ENCODE measurements at regions not wholly inside any gene's neighbourhood (a gene's known extent, or its start where the extent isn't known, plus 50 kb on each side); places are given as distances from the start of the nearest gene placed in this dataset.
"Not testable (repeated sequence)": the region's sequence is repeated elsewhere in the genome, so short reads cannot be mapped to it uniquely, and the experiment has no call there.

DNA sequence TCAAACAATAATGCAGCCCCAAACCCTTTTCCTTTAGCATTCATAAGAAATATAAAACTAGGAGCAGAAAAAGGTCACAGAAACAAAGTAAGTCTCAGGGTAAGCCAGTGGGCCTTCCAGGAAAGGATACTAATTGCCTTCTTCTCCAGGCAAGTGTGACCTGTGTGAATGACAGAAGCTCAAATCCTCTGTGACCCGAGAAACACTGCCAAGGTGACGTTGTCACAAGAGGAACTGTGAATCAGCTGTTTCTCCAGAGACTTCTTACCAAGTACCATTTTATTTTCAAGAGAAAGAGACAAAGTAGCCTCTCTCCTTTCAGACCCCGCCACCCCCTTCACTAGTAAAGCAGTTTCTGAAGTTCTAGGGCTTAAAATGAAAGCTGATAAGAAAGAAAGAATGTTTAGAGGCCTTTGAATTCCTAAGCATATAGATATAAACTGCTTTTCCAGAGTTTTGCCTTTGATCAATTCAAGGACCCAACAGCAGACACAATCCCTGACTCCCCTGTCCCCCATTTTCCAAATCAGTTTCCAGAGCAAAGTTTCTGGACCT, 155.6 kb downstream of the NUF2 start:
- DNase-seq, result no peak

DNA sequence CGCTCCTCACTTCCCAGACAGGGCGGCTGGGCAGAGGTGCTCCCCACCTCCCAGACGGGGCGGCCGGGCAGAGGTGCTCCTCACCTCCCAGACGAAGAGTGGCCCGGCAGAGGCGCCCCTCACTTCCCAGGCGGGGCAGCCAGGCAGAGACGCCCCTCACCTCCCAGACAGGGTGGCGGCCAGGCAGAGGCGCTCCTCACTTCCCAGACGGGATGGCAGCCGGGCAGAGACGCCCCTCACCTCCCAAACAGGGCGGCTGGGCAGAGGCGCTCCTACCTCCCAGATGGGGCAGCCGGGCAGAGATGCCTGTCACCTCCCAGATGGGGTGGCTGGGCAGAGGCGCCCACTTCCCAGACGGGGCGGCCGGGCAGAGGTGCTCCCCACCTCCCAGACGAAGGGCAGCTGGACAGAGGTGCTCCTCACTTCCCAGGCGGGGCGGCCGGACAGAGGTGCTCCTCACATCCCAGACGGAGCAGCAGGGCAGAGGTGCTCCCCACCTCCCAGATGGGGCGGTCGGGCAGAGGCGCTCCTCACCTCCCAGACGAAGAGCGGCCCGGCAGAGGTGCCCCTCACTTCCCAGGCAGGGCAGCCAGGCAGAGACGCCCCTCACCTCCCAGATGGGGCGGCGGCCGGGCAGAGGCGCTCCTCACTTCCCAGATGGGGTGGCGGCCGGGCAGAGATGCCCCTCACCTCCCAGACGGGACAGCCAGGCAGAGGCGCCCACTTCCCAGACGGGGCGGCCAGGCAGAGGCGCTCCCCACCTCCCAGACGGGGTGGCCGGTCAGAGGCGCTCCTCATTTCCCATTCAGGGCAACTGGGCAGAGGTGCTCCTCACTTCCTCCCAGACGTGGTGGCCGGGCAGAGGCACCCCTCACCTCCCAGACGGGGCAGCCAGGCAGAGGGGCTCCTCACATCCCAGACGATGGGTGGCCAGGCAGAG, 176.9 kb downstream of the NUF2 start:
- DNase-seq, result not testable (repeated sequence)

DNA sequence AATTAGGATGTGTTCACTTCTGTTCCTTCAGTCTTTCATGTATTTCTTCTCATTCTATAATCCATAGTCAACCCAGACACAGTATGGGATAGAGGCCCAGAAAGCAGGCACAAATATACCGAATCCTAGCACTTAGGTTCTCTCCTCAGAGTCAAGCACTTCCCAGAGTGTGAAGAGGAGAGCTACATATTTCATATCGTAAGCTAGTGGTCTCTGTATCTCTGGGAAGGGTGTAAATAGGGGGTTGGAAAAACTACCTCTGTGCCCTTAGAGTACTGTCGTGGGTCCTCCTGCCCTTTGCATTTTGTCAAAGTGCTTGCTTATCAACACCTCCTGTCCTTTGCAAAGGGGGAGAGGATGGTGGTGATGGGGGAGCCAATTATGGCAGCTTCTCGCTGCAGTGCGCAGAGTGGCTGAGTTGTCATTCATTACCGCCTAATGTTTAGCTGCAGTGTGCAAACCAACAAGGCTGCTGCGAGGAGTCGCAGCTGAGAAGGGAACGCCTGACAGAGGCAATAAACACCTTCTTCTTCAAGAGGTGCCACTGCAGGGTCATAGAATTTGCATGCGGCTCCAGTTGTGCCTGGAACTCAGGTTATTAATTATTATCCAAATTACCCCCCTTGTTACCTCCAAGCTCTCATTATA, 182.7 kb downstream of the NUF2 start:
- DNase-seq, result no peak

DNA sequence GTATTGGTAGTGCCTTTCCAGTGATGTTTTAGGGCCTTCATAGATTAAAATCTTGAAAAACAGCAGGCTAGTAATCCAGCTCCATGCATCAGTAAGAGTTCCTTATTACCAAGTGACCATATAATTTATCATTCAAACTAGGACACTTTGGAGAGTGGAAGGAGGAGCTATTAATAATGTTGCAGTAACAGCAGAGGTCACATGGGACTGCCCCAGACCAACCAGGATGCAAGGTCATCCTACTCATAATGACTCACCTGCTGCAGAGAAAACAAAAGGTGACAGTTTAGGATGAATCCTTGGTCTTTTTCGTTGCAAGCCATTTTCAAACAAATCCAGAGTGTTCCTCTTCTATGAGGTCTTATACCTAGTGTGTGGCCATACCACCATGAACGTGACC, 187.4 kb downstream of the NUF2 start:
- DNase-seq, result no peak

DNA sequence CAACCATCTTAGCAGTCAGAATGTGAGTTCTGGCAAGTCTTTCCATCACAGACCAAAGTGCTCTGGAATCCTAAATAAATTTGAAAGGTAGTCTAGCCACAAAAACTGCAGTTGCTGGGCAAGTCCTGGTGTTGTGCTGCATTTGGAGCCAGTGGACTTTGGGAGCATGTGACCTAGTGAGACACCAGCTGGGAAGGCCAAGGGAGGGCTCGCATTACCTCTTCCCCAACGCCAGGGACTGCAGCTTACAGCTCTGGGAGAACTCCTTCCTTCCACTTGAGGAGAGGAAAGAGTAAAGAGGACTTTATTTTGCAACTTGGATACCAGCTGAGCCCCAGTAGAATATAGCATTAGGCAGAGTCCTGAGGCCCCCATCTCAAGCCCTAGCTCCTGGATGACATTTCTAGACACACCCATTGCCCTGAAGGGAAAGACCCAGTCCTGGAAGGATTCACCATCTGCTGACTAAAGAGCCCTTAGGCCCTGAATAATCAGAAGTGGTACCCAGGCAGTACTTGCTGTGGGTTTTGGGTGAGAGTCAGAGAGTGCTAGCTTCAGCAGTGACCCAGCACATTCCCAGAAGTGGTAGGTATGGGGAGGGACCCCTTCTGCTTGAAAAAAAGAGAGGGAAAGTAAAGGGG, 190.7 kb downstream of the NUF2 start:
- DNase-seq, result no peak

DNA sequence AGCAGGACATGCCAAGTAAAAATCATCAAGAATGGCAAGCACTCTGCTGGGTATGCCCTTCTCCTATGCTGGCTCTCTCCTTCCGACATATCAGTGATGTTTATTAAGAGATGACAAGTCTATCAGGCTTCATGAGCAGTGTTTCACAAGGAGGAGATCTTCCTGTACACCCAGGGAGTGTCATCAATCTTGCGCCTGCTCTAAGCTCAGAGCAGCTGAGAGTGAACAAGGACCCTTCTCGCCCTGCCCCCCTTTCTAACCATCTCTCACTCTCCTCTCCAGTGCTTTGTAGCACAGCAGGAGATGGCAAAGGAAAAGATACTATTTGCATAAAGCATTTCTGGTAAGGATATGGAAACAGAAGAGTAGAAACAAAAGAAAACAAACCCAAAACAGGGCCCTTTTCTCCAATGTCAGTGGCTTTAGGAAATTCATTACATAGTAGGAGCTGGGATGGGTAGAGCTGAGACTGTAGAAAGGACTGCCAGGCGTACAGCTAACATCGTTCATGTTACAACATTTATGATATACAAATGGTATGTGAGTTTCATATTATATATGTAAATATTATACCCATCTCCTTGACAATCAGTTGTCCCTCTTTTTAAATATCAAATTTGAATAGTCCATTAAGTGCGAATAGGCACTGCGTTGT, 201.7 kb downstream of the NUF2 start:
- no peak for DNase-seq

DNA sequence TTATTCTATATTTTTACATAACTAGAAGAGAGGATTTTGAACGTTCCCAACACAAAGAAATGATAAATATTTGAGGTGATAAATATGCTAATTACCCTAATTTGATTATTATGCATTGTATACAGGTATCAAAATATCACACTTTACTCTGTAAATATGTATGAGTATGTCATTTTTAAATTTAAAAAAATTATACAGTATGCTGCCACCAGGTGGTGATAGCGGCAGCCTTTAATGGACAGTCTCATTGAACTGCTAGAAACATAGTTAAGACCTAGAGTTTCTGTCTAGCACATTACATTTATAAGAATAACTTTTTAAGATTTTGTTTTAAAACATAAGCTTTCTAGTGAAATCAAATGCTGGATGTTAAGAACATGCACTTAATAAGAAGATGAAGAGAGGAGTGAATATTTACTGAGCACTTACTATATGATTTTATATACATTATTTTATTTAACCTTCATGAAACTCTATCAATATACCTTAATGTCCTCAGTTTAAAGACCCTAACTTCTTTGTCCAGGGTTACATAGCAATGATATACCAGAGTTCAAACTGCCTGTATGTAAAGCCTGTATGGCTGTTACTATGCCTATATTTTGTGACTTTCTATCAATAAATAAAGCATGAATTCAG, 207.1 kb downstream of the NUF2 start:
- no peak for DNase-seq

DNA sequence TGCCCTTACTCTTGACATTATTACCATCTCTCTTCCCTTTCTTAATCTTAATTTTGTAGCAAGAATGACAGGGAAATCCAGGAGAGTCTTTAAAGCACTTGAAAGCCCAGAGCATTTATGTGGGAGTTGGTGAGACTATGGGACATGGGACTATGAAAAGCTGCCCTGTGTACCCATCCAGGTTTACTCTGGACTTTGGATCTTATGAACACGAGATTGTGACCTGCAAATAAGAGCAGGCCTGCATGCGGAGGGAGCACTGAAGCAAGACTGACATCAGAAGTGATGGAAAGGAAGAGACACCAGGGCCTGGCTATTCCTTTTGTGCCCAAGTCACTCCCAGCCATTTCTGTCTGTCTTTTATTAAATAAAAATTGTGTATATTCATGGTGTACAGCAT, 209.6 kb downstream of the NUF2 start:
- DNase-seq, result no peak

DNA sequence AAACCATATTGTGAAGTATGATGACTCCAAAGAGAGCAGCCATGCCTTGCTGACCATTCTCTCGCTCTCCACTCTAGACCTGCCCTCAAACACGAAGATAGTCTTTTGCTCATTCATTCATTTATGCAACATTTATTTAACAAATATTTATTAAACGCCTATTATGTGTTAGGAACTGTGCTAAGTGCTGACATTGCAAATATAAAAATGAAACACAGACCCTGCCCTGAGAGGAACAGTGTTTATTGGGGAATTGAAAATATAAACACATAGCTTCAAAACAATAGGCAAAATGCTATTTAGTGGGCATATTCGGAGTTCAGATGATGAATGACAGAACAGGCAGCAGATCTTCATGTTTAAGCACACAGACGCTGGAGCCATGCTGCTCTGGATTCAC, 213.6 kb downstream of the NUF2 start:
- DNase-seq, result no peak

DNA sequence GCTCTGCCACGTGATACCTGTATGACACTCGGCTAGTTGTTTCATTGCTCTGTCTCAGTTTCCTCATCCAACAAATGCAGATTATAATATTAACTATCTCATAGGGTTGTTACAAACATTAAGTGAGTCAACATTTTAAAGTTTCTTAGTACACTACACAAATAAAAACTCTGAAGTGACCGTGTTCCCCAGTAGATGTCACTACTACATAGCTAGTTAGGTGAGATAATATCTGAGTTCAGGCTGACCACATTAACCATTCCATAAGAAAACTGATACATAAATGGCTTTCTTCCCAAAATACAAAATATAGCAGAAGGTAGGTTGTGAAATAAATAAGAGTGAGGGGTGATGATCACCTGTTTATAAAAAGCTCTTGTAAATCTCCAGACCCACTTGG, 214.1 kb downstream of the NUF2 start:
- no peak for DNase-seq

DNA sequence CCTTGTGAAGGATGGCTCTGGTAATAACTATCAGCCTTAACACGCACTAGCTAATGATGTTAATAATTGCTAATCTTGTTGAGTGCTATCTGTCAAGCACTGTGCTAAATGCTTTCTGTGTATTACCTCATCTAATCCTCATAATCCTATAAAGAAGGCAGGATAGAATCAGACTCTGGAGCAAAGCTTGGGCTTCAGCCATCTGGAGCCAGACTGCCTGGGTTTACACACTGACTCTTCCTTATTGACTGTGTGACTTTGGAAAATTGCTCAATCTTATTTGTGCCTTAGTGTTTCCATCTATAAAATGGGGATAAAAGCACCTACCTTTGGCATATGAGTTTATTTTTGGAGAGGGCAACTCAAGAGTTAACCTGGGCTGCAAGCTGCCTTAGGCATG, 216.1 kb downstream of the NUF2 start:
- DNase-seq, result no peak

DNA sequence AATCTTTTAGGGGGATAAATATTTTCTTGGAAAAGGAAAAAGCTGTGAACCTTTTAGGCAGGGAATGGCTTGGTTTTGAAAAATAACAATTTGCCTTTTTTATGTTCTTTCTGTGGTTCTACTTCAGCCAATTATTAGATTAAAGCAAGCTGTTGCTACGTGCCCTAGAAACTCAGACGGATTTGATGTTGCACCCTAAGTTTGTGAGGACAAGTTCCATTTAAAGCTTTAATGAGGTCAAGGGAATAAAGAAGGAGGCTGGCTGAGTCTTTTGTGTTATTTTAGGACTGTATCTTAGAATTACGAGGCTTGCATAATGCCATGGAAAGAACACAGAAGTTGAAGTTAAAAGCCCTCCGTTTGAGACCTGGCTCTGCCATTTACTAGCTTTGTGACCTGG, 216.9 kb downstream of the NUF2 start:
- DNase-seq, result no peak

DNA sequence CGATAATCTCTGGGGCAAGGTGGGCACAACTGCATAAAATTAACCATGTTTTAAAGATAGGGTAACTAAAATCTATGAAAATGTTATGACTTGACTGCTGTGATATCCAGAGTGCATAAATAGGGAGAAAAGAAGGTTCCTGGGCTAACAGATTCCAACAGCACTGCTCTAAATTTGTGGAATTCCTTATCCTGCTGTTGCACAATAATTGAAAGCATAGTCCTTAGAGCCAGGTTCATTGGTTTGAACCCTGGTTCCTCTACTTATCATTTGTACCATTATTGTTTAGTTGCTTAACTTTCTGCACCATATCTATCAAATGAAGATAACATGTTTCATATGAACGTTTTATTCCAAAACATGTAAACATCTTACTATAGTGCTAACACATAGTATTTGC, 219.0 kb downstream of the NUF2 start:
- DNase-seq, result no peak

DNA sequence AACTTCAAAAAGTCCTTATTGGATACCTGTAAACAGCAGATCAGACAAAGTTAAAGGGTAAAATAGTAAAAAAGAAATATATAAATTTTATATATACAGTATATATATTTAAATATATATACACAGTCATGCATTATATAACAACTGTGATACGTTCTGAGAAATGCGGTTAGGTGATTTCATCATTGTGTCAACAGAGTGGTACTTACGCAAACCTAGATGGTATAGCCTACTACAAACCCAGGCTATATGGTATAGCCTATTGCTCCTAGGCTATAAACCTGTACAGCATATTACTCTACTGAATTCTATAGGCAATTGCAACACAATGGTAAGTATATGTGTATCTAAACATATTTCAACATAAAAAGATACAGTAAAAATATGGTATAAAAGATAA, 222.7 kb downstream of the NUF2 start:
- DNase-seq, result no peak

DNA sequence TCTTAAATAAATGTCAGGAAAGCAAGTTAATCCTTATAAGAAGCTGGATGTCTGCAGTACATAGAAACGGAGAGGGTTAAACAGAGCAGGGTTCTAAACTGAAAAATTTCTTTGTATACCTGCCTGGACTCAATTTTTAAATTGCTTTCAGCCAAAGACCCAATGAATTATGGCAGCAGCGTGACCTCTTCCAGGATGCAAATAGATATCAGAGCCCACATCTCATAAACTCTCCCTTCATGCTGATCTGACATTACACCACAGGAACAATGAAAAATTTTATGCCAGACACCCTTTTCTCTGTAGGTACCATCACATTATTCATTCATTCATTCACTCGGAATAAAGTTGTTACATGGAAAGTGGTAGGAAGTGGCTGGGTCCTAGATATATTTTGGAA, 236.4 kb downstream of the NUF2 start:
- DNase-seq, result no peak

DNA sequence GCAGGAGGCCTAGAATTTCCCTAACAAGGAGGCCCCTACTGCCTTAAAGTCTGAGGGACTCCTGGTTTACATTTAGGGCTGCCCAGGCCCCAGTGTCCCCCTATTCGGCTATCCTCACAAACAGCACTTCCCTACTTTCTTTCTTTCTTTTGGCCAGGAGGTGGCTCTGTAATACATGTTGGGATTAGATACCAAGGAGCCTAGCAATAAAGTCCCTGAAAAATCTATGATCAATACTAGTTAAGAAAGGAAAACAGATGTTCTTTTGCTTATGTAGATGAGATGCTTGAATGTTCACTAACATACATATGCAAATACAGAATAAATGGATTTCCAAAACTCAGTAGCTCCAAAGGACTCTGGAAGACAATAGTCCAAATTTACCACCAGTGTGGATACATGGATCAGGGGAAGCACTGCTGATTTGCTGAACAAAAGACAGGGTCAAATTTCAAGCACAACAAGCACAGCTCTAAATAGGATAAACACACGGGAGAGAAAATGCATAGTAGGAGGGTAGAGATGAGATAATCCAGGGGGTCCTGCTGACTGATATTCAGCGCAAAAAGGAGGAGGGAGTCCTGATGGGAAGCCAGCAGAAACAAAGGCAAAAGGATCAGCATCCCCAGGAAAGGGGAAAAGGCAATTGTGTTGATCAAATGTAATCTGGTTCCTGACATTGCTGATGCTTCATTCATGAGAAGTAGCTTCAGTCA, 240.0 kb downstream of the NUF2 start:
- DNase-seq, result no peak

DNA sequence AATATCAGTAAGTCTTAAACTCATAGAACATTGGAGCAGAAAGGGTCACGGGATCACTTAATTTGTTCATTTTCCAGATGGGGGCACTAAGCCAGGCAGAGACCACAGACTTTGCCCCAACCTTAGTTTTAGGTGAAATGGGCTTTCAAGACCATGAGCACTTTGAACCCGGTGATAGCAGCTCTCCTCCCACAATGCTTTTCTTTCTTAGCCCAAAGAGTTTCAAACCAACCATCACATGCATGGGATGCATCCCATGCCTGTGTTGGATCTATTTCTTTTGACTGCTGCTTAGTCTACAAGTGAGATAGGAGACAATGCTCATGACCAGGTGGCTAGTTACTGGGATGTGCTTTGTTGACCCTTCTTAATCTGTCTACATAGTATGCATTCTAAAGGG, 240.6 kb downstream of the NUF2 start:
- no peak for DNase-seq

DNA sequence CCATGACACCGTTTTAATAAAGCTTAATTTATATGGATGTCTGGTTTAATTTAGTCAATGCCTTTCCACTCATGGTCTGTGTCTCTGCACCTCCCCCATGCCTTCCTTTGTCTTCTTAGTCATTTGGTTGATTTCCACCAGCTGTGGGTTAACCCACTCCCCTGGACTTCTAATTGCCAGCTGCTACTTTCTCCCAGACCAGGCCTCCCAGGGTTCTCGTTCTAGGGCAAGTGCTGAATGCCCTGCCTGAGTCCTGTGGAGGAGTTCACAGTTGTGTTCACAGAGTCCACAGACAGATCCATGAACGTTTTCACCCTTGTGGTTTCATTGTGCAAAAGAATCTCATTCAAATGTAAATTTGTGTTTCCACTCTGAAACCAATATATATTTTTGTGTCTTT, 243.4 kb downstream of the NUF2 start:
- DNase-seq, result no peak

DNA sequence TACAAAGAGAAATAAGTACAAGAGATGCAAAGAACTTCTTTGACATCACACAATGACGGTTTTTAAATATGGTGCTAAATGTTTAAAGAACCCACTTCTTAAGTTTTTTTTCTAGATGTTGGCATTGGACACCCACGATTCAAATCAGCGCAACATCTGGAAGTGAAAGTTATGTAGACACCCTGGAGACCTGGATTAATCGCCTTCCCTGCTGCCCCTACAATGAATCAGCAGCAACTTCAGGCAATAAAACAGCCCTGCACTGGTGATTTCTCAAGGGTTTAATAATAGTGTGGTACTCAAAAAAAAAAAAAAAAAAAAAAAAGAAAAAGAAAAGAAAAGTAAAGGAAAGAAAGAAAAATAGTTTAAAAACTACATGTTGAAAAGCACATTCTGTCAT, 248.3 kb downstream of the NUF2 start:
- DNase-seq, result no peak

DNA sequence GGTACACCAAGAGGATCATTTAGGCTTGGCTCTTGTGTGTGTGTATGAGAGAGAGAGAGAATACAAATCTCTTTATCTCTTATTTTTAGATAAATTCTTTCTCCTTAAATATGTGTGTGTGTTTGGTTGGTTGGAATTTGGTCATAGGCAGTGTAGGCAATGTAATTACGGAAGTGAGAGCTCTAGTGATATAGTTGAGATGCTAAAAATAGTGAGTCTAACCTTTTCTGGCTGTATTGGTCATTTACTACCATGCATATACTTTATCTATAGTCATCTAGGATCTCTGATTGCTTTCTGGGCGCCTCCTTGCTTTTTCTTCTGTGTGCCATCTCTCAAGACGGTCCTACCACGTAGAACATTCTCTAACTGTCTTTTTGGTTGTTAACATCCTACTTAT, 250.2 kb downstream of the NUF2 start:
- no peak for DNase-seq

DNA sequence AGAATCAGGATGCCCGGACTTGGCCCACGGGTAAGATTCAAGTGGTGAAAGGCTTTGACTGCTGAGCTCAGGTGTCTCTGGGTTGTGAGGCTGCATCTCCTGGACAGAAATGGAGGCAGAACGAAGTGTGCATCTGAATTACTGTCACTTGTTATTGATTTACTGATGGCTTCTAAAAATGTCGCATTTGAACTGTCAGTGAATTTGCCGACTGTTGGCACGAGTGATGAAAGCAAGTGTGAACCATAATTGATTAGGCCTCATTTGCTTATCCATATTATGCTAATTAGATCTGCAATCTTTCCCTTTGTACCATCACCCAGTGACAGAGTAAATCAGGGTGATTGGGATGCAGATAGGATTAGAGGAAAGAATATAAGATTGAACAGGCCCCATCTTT, 252.4 kb downstream of the NUF2 start:
- DNase-seq, result no peak

DNA sequence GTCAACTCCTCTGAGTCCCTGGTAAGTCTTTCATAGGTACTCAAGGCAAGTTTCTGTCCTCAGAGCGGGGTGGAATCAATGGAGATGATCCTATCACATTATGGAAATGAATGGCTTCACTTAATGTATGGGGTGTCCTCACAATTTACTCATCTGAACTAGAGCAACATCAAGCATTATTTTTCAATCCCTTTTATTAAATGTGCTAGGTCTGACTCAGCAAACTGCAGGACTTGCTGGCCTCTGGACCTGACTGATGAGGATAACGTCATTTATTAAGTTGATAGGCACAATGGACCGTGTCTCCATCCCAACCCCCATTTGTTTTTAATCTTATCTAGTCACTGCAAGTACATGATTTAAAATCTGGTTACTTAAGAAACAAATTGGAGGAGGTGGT, 259.2 kb downstream of the NUF2 start:
- DNase-seq, result no peak
